Head of caudate nucleus (tissue), 42 donors: ENCODE measurements at regions not wholly inside any gene's neighbourhood (a gene's known extent, or its start where the extent isn't known, plus 50 kb on each side); places are given as distances from the start of the nearest gene placed in this dataset.

Experiments used
- DNase-seq, 42 donors: peaks; one replicate each; pipeline versions ENCODE4 v3.0.0 to v3.0.0-alpha.2; 2020 to 2021; ENCODE audit warnings: mixed read lengths in 7 of 42
- intact Hi-C: fragments of 100-400 bp; cut with DNase I; formaldehyde crosslinking; loops from one replicate; pipeline ENCODE4 v1.15.0; 2022

GRCh38 chr3:181847276-181847675, 135.6 kb downstream of the SOX2 start:
- no peak for DNase-seq
- intact Hi-C loops: no loop called here

DNA sequence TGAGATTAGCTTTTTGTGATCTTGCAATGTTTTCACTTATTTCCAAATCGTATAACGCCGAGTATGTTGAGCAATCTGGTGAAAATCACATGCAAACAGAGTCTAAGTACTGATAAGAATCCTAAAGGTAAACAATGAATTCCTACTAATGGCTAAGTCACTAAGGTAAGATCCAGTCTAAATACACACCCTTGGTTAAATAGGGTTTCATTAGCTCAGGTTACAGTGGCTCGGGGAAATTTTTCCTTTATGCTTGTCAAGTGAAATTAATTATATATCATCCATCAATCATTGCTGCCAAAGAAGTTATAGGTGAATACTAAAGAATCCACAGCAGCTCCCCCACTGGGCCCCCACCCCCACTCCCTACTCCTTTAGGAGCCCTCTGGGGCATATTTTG, 139.3 kb downstream of the SOX2 start:
- DNase-seq: no peak
- intact Hi-C loops: no loop called here

DNA sequence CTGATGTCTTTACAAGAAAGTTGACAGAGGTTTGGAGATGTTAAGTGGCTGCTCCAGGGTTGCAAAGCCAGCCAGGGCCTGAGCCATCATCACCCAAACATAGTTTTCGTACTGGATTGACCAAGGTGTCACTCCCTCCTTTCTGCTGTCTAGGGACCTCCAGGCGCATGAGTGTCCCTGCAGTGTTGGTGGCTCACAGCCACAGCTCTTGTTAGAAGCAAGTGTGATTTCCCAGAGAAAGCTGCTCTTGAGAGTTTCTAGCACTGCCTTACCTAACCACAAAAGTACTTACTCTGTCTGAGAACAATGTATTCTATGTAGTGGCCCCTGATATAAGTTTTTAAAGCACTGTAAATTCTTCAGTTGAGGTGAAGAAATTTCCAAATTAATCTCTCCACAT, 144.1 kb downstream of the SOX2 start:
- DNase-seq: no peak
- intact Hi-C loops: no loop called here

GRCh38 chr3:181859518-181859917, 147.8 kb downstream of the SOX2 start:
- no peak for DNase-seq
- intact Hi-C loops: no loop called here

DNA sequence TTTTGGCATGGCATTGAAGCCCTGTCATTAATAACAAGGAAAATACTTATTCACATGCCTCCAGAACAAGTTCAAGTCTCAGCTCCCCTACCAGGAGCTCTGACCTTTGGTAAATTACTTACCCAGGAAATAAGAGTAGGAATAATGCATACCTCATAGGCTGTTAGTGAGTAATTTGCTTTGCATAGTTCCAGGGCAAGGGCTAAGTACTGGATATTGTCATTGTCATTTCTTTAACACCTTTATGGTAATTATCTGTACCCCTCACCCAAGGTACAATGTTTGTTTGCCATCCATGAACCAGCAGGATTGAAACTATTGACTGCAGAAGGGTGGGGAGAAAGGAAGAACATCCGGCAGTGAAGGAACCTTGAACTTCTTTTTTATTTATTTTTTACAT, 148.5 kb downstream of the SOX2 start:
- DNase-seq: no peak
- intact Hi-C loops: no loop called here

DNA sequence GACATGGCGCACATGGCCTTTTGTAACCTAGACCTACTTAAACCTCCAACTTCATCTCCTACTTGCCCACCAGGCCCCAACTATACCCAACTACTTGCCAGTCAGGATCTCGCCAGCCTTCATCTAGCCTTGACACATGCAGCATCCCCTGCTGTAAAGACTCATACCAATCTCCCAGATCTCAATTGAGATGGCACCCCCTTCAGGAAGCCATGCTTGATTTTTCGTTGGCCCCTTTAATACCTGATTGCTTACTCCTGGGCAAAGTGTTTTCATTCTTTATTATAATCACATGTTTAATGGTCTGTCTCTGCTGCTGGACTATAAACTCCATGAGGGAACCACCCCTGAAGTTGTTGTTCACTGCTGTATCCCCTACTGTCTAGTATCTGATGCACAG, 150.8 kb downstream of the SOX2 start:
- DNase-seq: no peak
- intact Hi-C loops: no loop called here

DNA sequence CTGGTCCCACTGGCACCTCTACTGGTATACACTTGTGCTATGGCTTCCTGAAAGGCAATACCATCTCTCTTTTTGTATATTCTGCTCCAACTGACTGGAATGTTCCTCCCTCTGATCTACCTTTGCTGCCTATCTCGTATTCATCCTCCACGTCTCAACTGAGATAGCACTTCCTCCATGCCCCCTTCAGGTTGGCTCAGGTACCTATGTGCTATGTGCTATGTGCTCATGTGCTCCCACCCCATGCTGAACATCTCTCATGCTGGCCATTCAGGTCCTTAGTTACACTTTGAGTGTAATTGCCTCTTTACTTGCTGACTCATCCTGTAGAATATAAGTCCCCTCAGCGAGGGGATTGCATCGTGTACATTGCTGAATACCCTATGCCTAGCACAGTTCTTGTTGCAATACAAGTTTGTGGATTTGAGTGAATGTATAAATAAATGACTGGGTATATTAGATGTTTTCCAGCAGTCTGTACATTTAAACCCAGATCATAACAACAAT, 156.9 kb downstream of the SOX2 start:
- DNase-seq: no peak
- intact Hi-C loops: no loop called here

- intact Hi-C loops: no loop called here
- peak in 8 of 42 donors; percentile 10 to 49 (median 26) for DNase-seq
Observed at GRCh38 chr3:181872887-181873286, 161.2 kb downstream of the SOX2 start.

DNA sequence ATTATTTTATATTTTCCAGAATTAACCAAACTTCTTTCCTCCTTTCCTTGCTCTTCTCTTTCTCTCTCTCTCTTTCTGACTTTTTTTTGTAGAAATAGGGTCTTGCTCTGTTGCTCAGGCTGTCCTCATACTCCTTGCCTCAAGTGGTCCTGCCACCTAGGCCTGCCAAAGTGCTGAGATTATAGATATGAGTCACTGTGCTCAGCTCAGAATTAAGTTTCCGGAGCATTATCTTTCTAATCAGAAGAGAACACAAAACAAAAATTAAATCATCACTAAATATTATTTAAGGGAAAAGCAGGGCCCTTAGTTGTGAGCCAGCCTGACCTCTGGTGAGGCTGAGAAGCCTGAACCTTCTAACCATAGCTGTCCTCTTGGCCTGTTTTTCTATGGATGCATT, 168.2 kb downstream of the SOX2 start:
- no peak for DNase-seq
- intact Hi-C loops: loop anchor here (5.0 kb wide), 1 partner anchor 357 kb away; no protein-coding TSS in a partner anchor

DNA sequence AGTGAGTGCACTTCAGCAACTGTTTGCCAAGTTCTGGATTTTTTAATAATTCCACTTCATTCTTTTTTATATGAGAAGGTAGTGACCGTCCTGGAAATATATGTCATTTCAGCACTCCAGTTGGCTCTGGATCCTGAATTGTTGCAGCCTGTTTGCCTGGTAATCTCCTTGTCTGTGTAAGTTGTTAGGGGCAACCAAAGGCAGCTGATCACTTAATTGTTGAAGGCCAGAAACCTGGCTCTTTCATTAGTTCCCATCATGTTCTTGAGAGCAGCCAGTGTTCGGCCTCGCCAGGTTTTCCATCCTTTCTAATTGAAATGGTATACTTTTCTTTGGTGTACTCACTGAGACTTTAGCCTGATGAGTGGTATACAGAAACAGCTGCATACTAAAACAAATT, 168.6 kb downstream of the SOX2 start:
- peak in 4 of 42 donors; percentile 7 to 44 (median 16) for DNase-seq

GRCh38 chr3:181881749-181882148, 170.0 kb downstream of the SOX2 start:
- no peak for DNase-seq
- intact Hi-C loops: loop anchor here (5.0 kb wide), 1 partner anchor 356 kb away; no protein-coding TSS in a partner anchor

More for the DNA sequence above, 168.6 kb downstream of the SOX2 start:
- intact Hi-C loops: loop anchor here (5.0 kb wide), 1 partner anchor 357 kb away; no protein-coding TSS in a partner anchor

GRCh38 chr3:181885868-181886630, 174.3 kb downstream of the SOX2 start:
- intact Hi-C loops: no loop called here
- no peak for DNase-seq

- no peak for DNase-seq
- intact Hi-C loops: no loop called here
Observed at GRCh38 chr3:181886676-181887075, 175.0 kb downstream of the SOX2 start.

GRCh38 chr3:181887685-181888084, 176.0 kb downstream of the SOX2 start:
- no peak for DNase-seq
- intact Hi-C loops: no loop called here

DNA sequence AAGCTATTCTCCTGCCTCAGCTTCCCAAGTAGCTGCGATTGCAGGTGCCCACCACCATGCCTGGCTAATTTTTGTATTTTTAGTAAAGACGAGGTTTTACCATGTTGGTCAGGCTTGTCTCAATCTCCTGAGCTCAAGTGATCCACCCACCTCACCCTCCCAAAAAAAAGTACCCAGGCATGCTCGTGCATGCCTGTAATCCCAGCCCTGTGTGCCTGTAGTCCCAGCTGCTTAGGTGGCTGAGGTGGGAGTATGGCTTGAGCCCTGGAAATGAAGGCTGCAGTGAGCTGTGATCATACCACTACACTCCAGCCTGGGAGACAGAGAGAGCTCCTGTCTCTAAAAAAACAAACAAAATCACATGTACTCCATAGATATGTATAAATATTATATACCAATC, 176.5 kb downstream of the SOX2 start:
- DNase-seq: no peak
- intact Hi-C loops: no loop called here

GRCh38 chr3:181892848-181893247, 181.1 kb downstream of the SOX2 start:
- DNase-seq: no peak

DNA sequence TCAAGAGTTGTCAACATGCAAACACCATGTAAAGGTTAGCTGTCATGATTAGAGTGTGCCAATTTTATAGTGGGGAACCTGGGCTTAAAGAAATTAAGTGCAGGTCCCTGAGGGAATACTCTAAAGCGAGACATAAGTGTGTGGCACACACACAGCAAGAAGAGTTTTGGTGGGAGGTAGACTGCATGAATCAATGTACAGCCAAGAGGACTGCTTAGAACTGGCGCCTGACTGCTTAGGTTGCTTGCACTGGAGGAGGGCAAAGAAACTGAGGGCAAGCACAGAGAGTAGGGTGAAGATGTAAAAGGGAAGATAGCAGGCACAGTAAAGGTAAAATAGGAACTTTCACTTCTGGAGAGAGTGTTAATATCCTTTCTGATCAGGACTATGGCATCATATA, 184.9 kb downstream of the SOX2 start:
- DNase-seq: no peak
- intact Hi-C loops: no loop called here

More at GRCh38 chr3:181892848-181893247, 181.1 kb downstream of the SOX2 start:
- intact Hi-C loops: no loop called here

- DNase-seq: no peak
- intact Hi-C loops: no loop called here
Observed at GRCh38 chr3:181899702-181900101, 188.0 kb downstream of the SOX2 start.

DNA sequence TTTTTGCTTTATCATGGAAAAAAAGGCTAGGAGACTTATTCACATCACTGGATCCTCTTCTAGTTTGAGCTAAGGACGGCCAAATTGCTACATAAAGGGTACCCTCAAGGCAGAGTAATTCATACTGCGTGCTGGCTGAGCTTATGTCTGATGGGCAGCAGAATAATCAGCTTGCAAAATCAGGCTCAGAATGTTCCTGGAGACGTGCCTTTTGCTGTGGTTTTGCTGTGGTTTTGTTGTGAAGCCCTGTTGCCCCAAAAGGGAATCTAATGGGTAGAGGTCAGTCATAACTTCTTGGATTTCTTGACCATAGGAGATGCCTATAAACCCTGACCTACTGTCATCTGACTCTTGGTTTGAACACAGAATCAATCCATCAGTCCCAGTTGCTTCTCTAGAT, 189.9 kb downstream of the SOX2 start:
- DNase-seq: no peak
- intact Hi-C loops: no loop called here

- intact Hi-C loops: no loop called here
- no peak for DNase-seq
Observed at GRCh38 chr3:181906338-181906737, 194.6 kb downstream of the SOX2 start.

DNA sequence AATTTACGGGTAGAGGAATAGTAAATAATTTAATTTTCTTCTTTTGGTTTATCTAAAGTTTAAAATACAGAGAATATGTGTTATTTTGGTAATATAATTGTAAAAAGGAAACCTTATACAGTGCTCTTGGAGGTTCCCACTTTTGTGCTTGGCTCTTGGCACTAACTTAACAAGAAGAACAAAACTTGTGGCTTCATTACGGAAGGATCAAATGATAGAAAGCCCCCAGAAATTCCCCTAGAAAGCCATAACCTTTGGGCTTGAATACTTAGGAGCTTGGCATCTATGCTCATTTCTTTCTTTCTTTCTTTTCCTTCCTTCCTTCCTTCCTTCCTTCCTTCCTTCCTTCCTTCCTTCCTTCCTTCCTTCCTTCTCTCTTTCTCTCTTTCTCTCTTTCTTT, 197.5 kb downstream of the SOX2 start:
- intact Hi-C loops: no loop called here
- DNase-seq: no peak
